ENCODE measurements at regions not wholly inside any gene's neighbourhood (a gene's known extent, or its start where the extent isn't known, plus 50 kb on each side); places are given as distances from the start of the nearest gene placed in this dataset.

GRCh38 chr2:180258579-180258978, 251.5 kb upstream of the CWC22 start:
- BruUV-seq (replicated peaks), result no TSS peak
- no peak overlapping the region for H3K4me3 ChIP-seq (replicated peaks in 1 of 2; ENCODE audit: low read depth in 1 of 2, low read length in 2 of 2)
- no peaks in the 10 kb centered on the region for H3K9me2 ChIP-seq (ENCODE audit: insufficient read depth)
- no peaks in the 10 kb centered on the region for H3K4me1 ChIP-seq (ENCODE audit: control insufficient read depth in 1 of 2, insufficient read depth in 2 of 2, low read length in 2 of 2)
- H3K4me2 ChIP-seq (ENCODE audit: low read length), result no peak overlapping the region
- ChIA-PET RAD21 (ENCODE audit: low non-redundant PET in 1 of 2, low total read pairs in 2 of 2, uncharacterized antibody in 2 of 2, unreplicated experiment in 2 of 2) (no interaction called here), CTCF (no interaction called here), POLR2A (no interaction called here)
- H3K27me3 ChIP-seq (ENCODE audit: insufficient read depth, low read length), result no peaks in the 10 kb centered on the region
- TF ChIP-seq EGR1 (IDR thresholded peaks at IDR 0.05; ENCODE audit: low read depth) (no peak), RAD21 (IDR thresholded peaks at IDR 0.05; ENCODE audit: low read depth) (no peak), JUND (IDR thresholded peaks at IDR 0.05) (no peak), SIN3A (IDR thresholded peaks at IDR 0.05; ENCODE audit: low read depth) (no peak), SRF (IDR thresholded peaks at IDR 0.05; ENCODE audit: low read depth) (no peak), TCF7L2 (IDR thresholded peaks at IDR 0.05; ENCODE audit: borderline replicate concordance, extremely low read depth, insufficient read depth, insufficient read length) (no peak), ELF1 (IDR thresholded peaks at IDR 0.05; ENCODE audit: borderline replicate concordance, low read depth) (no peak), EZH2phosphoT487 (IDR thresholded peaks at IDR 0.05; ENCODE audit: borderline replicate concordance) (no peak), CEBPB (IDR thresholded peaks at IDR 0.05; ENCODE audit: low read depth) (no peak), POLR2A (IDR thresholded peaks at IDR 0.05; ENCODE audit: borderline replicate concordance, extremely low read depth, insufficient read depth, insufficient read length) (no peak)
- TF ChIP-seq, protein P1, sequence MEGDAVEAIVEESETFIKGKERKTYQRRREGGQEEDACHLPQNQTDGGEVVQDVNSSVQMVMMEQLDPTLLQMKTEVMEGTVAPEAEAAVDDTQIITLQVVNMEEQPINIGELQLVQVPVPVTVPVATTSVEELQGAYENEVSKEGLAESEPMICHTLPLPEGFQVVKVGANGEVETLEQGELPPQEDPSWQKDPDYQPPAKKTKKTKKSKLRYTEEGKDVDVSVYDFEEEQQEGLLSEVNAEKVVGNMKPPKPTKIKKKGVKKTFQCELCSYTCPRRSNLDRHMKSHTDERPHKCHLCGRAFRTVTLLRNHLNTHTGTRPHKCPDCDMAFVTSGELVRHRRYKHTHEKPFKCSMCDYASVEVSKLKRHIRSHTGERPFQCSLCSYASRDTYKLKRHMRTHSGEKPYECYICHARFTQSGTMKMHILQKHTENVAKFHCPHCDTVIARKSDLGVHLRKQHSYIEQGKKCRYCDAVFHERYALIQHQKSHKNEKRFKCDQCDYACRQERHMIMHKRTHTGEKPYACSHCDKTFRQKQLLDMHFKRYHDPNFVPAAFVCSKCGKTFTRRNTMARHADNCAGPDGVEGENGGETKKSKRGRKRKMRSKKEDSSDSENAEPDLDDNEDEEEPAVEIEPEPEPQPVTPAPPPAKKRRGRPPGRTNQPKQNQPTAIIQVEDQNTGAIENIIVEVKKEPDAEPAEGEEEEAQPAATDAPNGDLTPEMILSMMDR (IDR thresholded peaks at IDR 0.05 in 2 of 3, conservative IDR thresholded peaks at IDR 0.05 in 1 of 3; ENCODE audit: borderline replicate concordance in 1 of 3, insufficient read depth in 1 of 3, low read depth in 2 of 3, low read length in 2 of 3), result no peak
- TF ChIP-seq, protein P2, sequence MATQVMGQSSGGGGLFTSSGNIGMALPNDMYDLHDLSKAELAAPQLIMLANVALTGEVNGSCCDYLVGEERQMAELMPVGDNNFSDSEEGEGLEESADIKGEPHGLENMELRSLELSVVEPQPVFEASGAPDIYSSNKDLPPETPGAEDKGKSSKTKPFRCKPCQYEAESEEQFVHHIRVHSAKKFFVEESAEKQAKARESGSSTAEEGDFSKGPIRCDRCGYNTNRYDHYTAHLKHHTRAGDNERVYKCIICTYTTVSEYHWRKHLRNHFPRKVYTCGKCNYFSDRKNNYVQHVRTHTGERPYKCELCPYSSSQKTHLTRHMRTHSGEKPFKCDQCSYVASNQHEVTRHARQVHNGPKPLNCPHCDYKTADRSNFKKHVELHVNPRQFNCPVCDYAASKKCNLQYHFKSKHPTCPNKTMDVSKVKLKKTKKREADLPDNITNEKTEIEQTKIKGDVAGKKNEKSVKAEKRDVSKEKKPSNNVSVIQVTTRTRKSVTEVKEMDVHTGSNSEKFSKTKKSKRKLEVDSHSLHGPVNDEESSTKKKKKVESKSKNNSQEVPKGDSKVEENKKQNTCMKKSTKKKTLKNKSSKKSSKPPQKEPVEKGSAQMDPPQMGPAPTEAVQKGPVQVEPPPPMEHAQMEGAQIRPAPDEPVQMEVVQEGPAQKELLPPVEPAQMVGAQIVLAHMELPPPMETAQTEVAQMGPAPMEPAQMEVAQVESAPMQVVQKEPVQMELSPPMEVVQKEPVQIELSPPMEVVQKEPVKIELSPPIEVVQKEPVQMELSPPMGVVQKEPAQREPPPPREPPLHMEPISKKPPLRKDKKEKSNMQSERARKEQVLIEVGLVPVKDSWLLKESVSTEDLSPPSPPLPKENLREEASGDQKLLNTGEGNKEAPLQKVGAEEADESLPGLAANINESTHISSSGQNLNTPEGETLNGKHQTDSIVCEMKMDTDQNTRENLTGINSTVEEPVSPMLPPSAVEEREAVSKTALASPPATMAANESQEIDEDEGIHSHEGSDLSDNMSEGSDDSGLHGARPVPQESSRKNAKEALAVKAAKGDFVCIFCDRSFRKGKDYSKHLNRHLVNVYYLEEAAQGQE (IDR thresholded peaks at IDR 0.05; ENCODE audit: low read depth), result no peak
- H3K9me3 ChIP-seq (ENCODE audit: control insufficient read depth in 1 of 2, insufficient read depth in 1 of 2, low read depth in 1 of 2, low read length in 2 of 2), result no peaks in the 10 kb centered on the region
- no peaks in the 10 kb centered on the region for H3K36me3 ChIP-seq (ENCODE audit: control insufficient read depth in 1 of 2, insufficient read depth in 2 of 2, low read length in 2 of 2)
- ATAC-seq (no peak), DNase-seq (ENCODE audit: low read depth, low spot score) (no peak)
- H2AFZ ChIP-seq (ENCODE audit: low read depth, low read length, poor library complexity, severe bottlenecking), result no peak overlapping the region
- no peaks in the 10 kb centered on the region for H3K79me2 ChIP-seq (ENCODE audit: insufficient read depth, low read length)
- no peaks in the 10 kb centered on the region for H4K20me1 ChIP-seq (ENCODE audit: insufficient read depth)
- H3K9ac ChIP-seq (ENCODE audit: low read length), result no peak overlapping the region
- H3K27ac ChIP-seq (ENCODE audit: low read depth, low read length), result no peak overlapping the region
- intact Hi-C loops (cut with micrococcal nuclease), result no loop called here
